IMR-90 (cell line): ENCODE measurements at regions not wholly inside any gene's neighbourhood (a gene's known extent, or its start where the extent isn't known, plus 50 kb on each side); places are given as distances from the start of the nearest gene placed in this dataset.

Experiments used
- ATAC-seq: fragments of 200-7000 bp; cut with Tn5 transposase; 2 replicates; pipeline ENCODE4 v1.9.1; 2020; ENCODE audit warnings: low read depth, mild to moderate bottlenecking, moderate library complexity
- BruUV-seq: library from RNA; stranded (reverse); fragments of 400-500 nt; replicated peaks from 2 replicates; lab custom pipeline; 2021; lab: Mats Ljungman, UMichigan
- CTCF ChIA-PET: fragments of 300-600 bp; formaldehyde crosslinking; extraction: SDS; loops from one replicate; lab custom pipeline; 2021; ENCODE audit warnings: antibody characterized with exemption; lab: Yijun Ruan, JAX
- POLR2A ChIA-PET: fragments of 300-600 bp; sonication (Branson Sonifier 250); formaldehyde crosslinking; loops from one replicate; lab custom pipeline; 2022; ENCODE audit warnings: antibody characterized with exemption; ENCODE audit not compliant: unreplicated experiment; lab: Charles Lee
- DNase-seq: peaks from one replicate; pipeline ENCODE4 v3.0.0; 2013
- H2AFZ ChIP-seq: replicated peaks from 2 replicates; pipeline ENCODE3; 2013; ENCODE audit warnings: low read length, mild to moderate bottlenecking; ENCODE audit not compliant: poor library complexity
- H2AK5ac ChIP-seq: 2 replicates; pipeline ENCODE4 v1.6.1; 2013; ENCODE audit warnings: low read depth, low read length, inconsistent platforms
- H2AK9ac ChIP-seq: replicated peaks from 2 replicates; pipeline ENCODE3; 2013; ENCODE audit warnings: mild to moderate bottlenecking, low read depth, low read length, moderate library complexity; ENCODE audit not compliant: poor library complexity
- H2BK120ac ChIP-seq: 2 replicates; pipeline ENCODE4 v1.6.1; 2013; ENCODE audit warnings: low read depth, low read length, inconsistent platforms
- H2BK15ac ChIP-seq: 3 replicates; pipeline ENCODE4 v1.6.1; 2013; ENCODE audit warnings: low read depth, low read length, inconsistent platforms
- H2BK20ac ChIP-seq: 2 replicates; pipeline ENCODE4 v1.6.1; 2013; ENCODE audit warnings: low read depth, mild to moderate bottlenecking, inconsistent platforms, low read length, moderate library complexity
- H2BK5ac ChIP-seq: 2 replicates; pipeline ENCODE4 v1.6.1; 2013; ENCODE audit warnings: mild to moderate bottlenecking, low read depth, low read length, inconsistent platforms; ENCODE audit not compliant: poor library complexity, severe bottlenecking
- H3K14ac ChIP-seq: replicated peaks from 2 replicates; pipeline ENCODE4 v1.6.1; 2013; ENCODE audit warnings: low read depth, low read length, inconsistent platforms
- H3K18ac ChIP-seq: 2 replicates; pipeline ENCODE4 v1.6.1; 2013; ENCODE audit warnings: low read depth, low read length, control low read depth
- H3K23ac ChIP-seq: 2 replicates; pipeline ENCODE4 v1.6.1; 2013; ENCODE audit warnings: low read depth, low read length, inconsistent platforms
- H3K27ac ChIP-seq: 2 replicates; pipeline ENCODE4 v1.5.1; 2013; ENCODE audit warnings: mild to moderate bottlenecking, control low read depth, low read length; ENCODE audit not compliant: insufficient read depth
- H3K27me3 ChIP-seq: 2 replicates; pipeline ENCODE4 v1.6.1; 2013; ENCODE audit warnings: low read length; ENCODE audit not compliant: control insufficient read depth, insufficient read depth
- H3K36me3 ChIP-seq: 2 replicates; pipeline ENCODE4 v1.6.1; 2013; ENCODE audit warnings: low read length, mixed read lengths; ENCODE audit not compliant: control insufficient read depth, insufficient read depth
- H3K4ac ChIP-seq: 2 replicates; pipeline ENCODE4 v1.6.1; 2013; ENCODE audit warnings: low read depth, low read length, inconsistent platforms
- H3K4me1 ChIP-seq: 2 replicates; pipeline ENCODE4 v1.6.1; 2013; ENCODE audit warnings: low read length, mixed read lengths; ENCODE audit not compliant: control insufficient read depth, insufficient read depth
- H3K4me2 ChIP-seq: 2 replicates; pipeline ENCODE4 v1.6.1; 2013; ENCODE audit warnings: low read depth, mild to moderate bottlenecking, control low read depth, low read length, moderate library complexity
- H3K4me3 ChIP-seq: 2 replicates; pipeline ENCODE4 v1.5.1; 2013; ENCODE audit warnings: low read depth, mild to moderate bottlenecking, control low read depth, low read length, moderate library complexity; ENCODE audit not compliant: insufficient read depth
- H3K56ac ChIP-seq: 2 replicates; pipeline ENCODE4 v1.6.1; 2013; ENCODE audit warnings: low read length, inconsistent platforms; ENCODE audit not compliant: insufficient read depth; ENCODE audit errors: extremely low read depth
- H3K79me1 ChIP-seq, 2 experiments: 2 replicates each; pipeline ENCODE4 v1.6.1; 2013; ENCODE audit warnings: low read length in 2 of 2, inconsistent platforms in 1 of 2, low read depth in 1 of 2
- H3K9ac ChIP-seq: 2 replicates; pipeline ENCODE4 v1.6.1; 2013; ENCODE audit warnings: low read depth, low read length, control low read depth
- H3K9me1 ChIP-seq: 2 replicates; pipeline ENCODE4 v1.6.1; 2013; ENCODE audit warnings: low read length, inconsistent platforms; ENCODE audit not compliant: insufficient read depth
- H3K9me3 ChIP-seq: 2 replicates; pipeline ENCODE4 v1.6.1; 2013; ENCODE audit warnings: low read length; ENCODE audit not compliant: control insufficient read depth, insufficient read depth
- H4K20me1 ChIP-seq: 2 replicates; pipeline ENCODE4 v1.6.1; 2013; ENCODE audit warnings: low read length, inconsistent platforms; ENCODE audit not compliant: insufficient read depth
- H4K5ac ChIP-seq: 2 replicates; pipeline ENCODE4 v1.6.1; 2013; ENCODE audit warnings: mild to moderate bottlenecking, low read depth, low read length, control low read depth
- H4K8ac ChIP-seq, 2 experiments: 2 replicates each; pipeline ENCODE4 v1.6.1; 2013; ENCODE audit warnings: low read depth in 2 of 2, low read length in 2 of 2, control low read depth in 1 of 2, inconsistent platforms in 1 of 2
- H4K91ac ChIP-seq: 2 replicates; pipeline ENCODE4 v1.6.1; 2013; ENCODE audit warnings: low read depth, low read length, inconsistent platforms; ENCODE audit not compliant: insufficient read depth
- RCOR1 ChIP-seq: IDR thresholded peaks from 2 replicates; pipeline ENCODE4 v1.6.1; 2012; ENCODE audit warnings: mild to moderate bottlenecking, low read length, improper control_type of control experiment; ENCODE audit not compliant: insufficient replicate concordance
- WGBS, 2 experiments: methylation state at CpG; one replicate each; pipeline versions ENCODE4 v1.1.5 to v1.1.7; 2013; ENCODE audit warnings: missing lambda C conversion rate in 2 of 2; ENCODE audit not compliant: insufficient read length in 1 of 2; ENCODE audit errors: extremely low coverage in 2 of 2; 5-methylcytosine and 5-hydroxymethylcytosine counted together
- dilution Hi-C: fragments of 300-500 bp; cut with HindIII; formaldehyde crosslinking; loops from one replicate; pipeline ENCODE4 v1.14.3; 2018; ENCODE audit warnings: low sequenced_read_pairs; ENCODE audit not compliant: unreplicated experiment
- in situ Hi-C: fragments of 300-500 bp; cut with MboI; formaldehyde crosslinking; loops from 3 replicates; pipeline ENCODE4 v1.14.3; 2019; ENCODE audit warnings: low sequenced_read_pairs, inconsistent platforms, mixed read lengths
- intact Hi-C: fragments of 100-400 bp; cut with micrococcal nuclease; formaldehyde crosslinking; loops from 2 replicates; pipeline ENCODE4 v1.10.0; 2022

DNA sequence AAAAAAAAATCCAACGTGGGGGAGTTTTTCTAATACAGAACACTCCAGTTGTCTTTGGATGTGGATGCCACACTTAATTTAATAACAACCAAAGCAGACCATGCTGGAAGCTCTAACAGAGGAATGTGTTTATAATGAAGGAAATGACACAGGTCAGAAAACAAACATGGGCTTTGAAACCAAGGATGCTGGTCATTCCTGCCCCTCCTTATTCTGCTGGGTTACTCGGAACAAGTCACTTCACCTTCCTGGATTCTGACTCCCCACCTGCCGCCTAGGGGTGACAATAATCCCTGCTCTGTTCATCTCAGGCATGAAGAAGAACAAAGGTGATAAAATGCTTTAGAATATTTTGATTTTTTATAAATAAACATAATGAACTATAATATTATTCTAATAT is 240.9 kb upstream of the ADAMTS9 start:
- Histone ChIP-seq H3K9me3 (peaks cover 5% of the 10 kb centered on the region; the same call in 1 of the 2 replicates), H2AK9ac (no peak overlapping the region), H3K14ac (no peak overlapping the region), H2BK5ac (no peak overlapping the region), H3K9ac (no peak overlapping the region), H4K91ac (no peak overlapping the region), H3K27me3 (no peaks in the 10 kb centered on the region), H3K23ac (no peak overlapping the region), H4K5ac (no peak overlapping the region), H3K79me1 (no peaks in the 10 kb centered on the region), H3K27ac (no peak overlapping the region), H3K4me2 (no peak overlapping the region), H3K56ac (no peak overlapping the region), H3K18ac (no peak overlapping the region), H3K36me3 (no peaks in the 10 kb centered on the region), H2AK5ac (no peak overlapping the region), H2BK20ac (no peak overlapping the region), H3K4me3 (no peak overlapping the region), H2BK15ac (no peak overlapping the region), H4K20me1 (no peaks in the 10 kb centered on the region), H3K9me1 (no peaks in the 10 kb centered on the region), H2BK120ac (no peak overlapping the region), H3K4me1 (no peaks in the 10 kb centered on the region), H3K4ac (no peak overlapping the region), H2AFZ (no peak overlapping the region), H4K8ac (no peak overlapping the region)
- POLR2A ChIA-PET = no interaction called here
- TF ChIP-seq RCOR1 = no peak
- ATAC-seq (no peak), DNase-seq (no peak)
- in situ Hi-C loops = no loop called here
- intact Hi-C loops = no loop called here
- CTCF ChIA-PET = no interaction called here
- no TSS peak for BruUV-seq
- dilution Hi-C loops = no loop called here
- no CpG with 5 or more reads among the region's 3 CpGs for WGBS, 2 experiments
